K562 (cell line): ENCODE measurements at regions not wholly inside any gene's neighbourhood (a gene's known extent, or its start where the extent isn't known, plus 50 kb on each side); places are given as distances from the start of the nearest gene placed in this dataset.

Experiments used
- ATAC-seq: fragments of 200-7000 bp; cut with Tn5 transposase; 3 replicates; pipeline ENCODE4 v1.9.1; 2020; ENCODE audit warnings: moderate library complexity
- BruUV-seq: library from RNA; stranded (reverse); fragments of 400-500 nt; replicated peaks from 2 replicates; lab custom pipeline; 2021; lab: Mats Ljungman, UMichigan
- CTCF ChIA-PET: fragments of 300-600 bp; formaldehyde crosslinking; extraction: SDS; loops from one replicate; lab custom pipeline; 2021; ENCODE audit warnings: low intra/inter-chr PET ratio; lab: Yijun Ruan, JAX
- POLR2A ChIA-PET: fragments of 300-600, 350-650 bp; sonication (Branson Sonifier 250); formaldehyde crosslinking; extraction: SDS; loops from one replicate; lab custom pipeline; 2021; ENCODE audit warnings: antibody characterized with exemption, inconsistent platforms; lab: Yijun Ruan, JAX
- DNase-seq, 4 experiments: peaks; one replicate each; pipeline versions ENCODE4 v3.0.0 to v3.0.0-alpha.2; 2011 to 2018; ENCODE audit warnings: low spot score in 3 of 4, mixed read lengths in 3 of 4; ENCODE audit errors: extremely low read depth in 1 of 4
- FAIRE-seq: peaks from 2 replicates; lab custom pipeline; 2011; peaks lifted over from hg19 to GRCh38; lab: Jason Lieb, UNC
- H2AFZ ChIP-seq: 2 replicates; pipeline ENCODE4 v1.6.0; 2011; ENCODE audit warnings: low read depth, low read length, control low read depth, inconsistent platforms
- H3K27ac ChIP-seq: fragments of 200-600 bp; 3 replicates; pipeline ENCODE4 v1.8.0; 2011; ENCODE audit warnings: low read depth, mild to moderate bottlenecking, control low read depth, inconsistent platforms, low read length, moderate library complexity, mixed read lengths; ENCODE audit errors: extremely low read depth
- H3K27me3 ChIP-seq, 2 experiments: fragments of 300-600 bp in 1 of 2; 2 replicates in 1 of 2; 3 replicates in 1 of 2; pipeline versions ENCODE4 v1.6.0 to v1.8.0; 2011; ENCODE audit warnings: inconsistent platforms in 2 of 2, low read length in 2 of 2, mild to moderate bottlenecking in 1 of 2, mixed read lengths in 1 of 2, moderate library complexity in 1 of 2; ENCODE audit not compliant: control insufficient read depth in 2 of 2, insufficient read depth in 2 of 2
- H3K36me3 ChIP-seq: fragments of 300-600 bp; 3 replicates; pipeline ENCODE4 v1.8.0; 2011; ENCODE audit warnings: mild to moderate bottlenecking, low read length, inconsistent platforms; ENCODE audit not compliant: control insufficient read depth, insufficient read depth
- H3K4me1 ChIP-seq, 2 experiments: fragments of 200-600 bp in 1 of 2; replicated peaks in 1 of 2; 2 replicates in 1 of 2; 3 replicates in 1 of 2; pipeline versions ENCODE4 v1.5.1 to v1.8.0; 2011; ENCODE audit warnings: inconsistent platforms in 2 of 2, low read length in 2 of 2, mild to moderate bottlenecking in 1 of 2, mixed read lengths in 1 of 2, moderate library complexity in 1 of 2; ENCODE audit not compliant: control insufficient read depth in 2 of 2, insufficient read depth in 2 of 2
- H3K4me2 ChIP-seq: 2 replicates; pipeline ENCODE4 v1.6.1; 2011; ENCODE audit warnings: low read length, control low read depth, inconsistent platforms, mixed read lengths; ENCODE audit not compliant: insufficient read depth
- H3K4me3 ChIP-seq: fragments of 200-600 bp; sonication (generic), shearing (Covaris generic); 2 replicates; pipeline ENCODE4 v1.5.1; 2016; ENCODE audit warnings: control low read depth, inconsistent platforms
- H3K79me2 ChIP-seq: fragments of 200-600 bp; 3 replicates; pipeline ENCODE4 v1.8.0; 2011; ENCODE audit warnings: low read length, inconsistent platforms; ENCODE audit not compliant: control insufficient read depth, insufficient read depth
- H3K9ac ChIP-seq, 2 experiments: 2 replicates each; pipeline versions ENCODE4 v1.6.0 to v1.6.1; 2011; ENCODE audit warnings: low read depth in 2 of 2, low read length in 2 of 2, control low read depth in 1 of 2, inconsistent platforms in 1 of 2, mild to moderate bottlenecking in 1 of 2, mixed read lengths in 1 of 2; ENCODE audit not compliant: insufficient read depth in 1 of 2
- H3K9me1 ChIP-seq: one replicate; pipeline ENCODE4 v1.6.0; 2011; ENCODE audit warnings: inconsistent platforms, mild to moderate bottlenecking, low read length, moderate library complexity; ENCODE audit not compliant: control insufficient read depth, insufficient read depth
- H3K9me3 ChIP-seq: replicated peaks from 2 replicates; pipeline ENCODE4 v1.5.1; 2011; ENCODE audit warnings: low read depth, low read length, inconsistent platforms; ENCODE audit not compliant: control insufficient read depth, insufficient read depth
- H4K20me1 ChIP-seq: replicated peaks from 2 replicates; pipeline ENCODE4 v1.6.1; 2011; ENCODE audit warnings: low read length, inconsistent platforms, mixed read lengths; ENCODE audit not compliant: control insufficient read depth, insufficient read depth
- BACH1 ChIP-seq: fragments of 200-800 bp; sonication (Bioruptor generic); IDR thresholded peaks from 2 replicates; pipeline ENCODE4 v1.6.1; 2016; ENCODE audit warnings: missing genetic modification characterization, missing compliant biosample characterization
- BDP1 ChIP-seq: IDR thresholded peaks from 3 replicates; pipeline ENCODE4 v1.6.1; 2011; ENCODE audit not compliant: insufficient read length, insufficient read depth
- GATAD2B ChIP-seq: fragments of 450-650 bp; IDR thresholded peaks from 2 replicates; pipeline ENCODE4 v1.6.1; 2017; ENCODE audit warnings: mild to moderate bottlenecking, borderline replicate concordance
- NCOA1 ChIP-seq: fragments of 450-650 bp; IDR thresholded peaks from 2 replicates; pipeline ENCODE4 v1.6.1; 2016; ENCODE audit warnings: low read depth
- NFATC3 ChIP-seq: fragments of 450-650 bp; IDR thresholded peaks from 2 replicates; pipeline ENCODE4 v1.6.1; 2017; ENCODE audit warnings: mild to moderate bottlenecking
- THRAP3 ChIP-seq: fragments of 450-650 bp; IDR thresholded peaks from 2 replicates; pipeline ENCODE4 v1.6.1; 2016; ENCODE audit warnings: mild to moderate bottlenecking, inconsistent platforms, borderline replicate concordance
- ZBED1 ChIP-seq: IDR thresholded peaks from 2 replicates; pipeline ENCODE4 v1.6.1; 2014
- ZNF324 ChIP-seq: fragments of 250-450 bp; sonication (Bioruptor Pico); IDR thresholded peaks from 2 replicates; pipeline ENCODE4 v1.4.0; 2020; ENCODE audit warnings: mild to moderate bottlenecking
- ZSCAN29 ChIP-seq: fragments of 450-650 bp; IDR thresholded peaks from 2 replicates; pipeline ENCODE4 v1.6.1; 2017
- WGBS: fragments of 100-300 bp; shearing (Covaris generic); methylation state at CpG from one replicate; pipeline ENCODE4 v1.1.6; 2016; ENCODE audit warnings: low coverage, mixed read lengths; ENCODE audit not compliant: insufficient coverage; ENCODE audit errors: missing lambda C conversion rate; 5-methylcytosine and 5-hydroxymethylcytosine counted together
- in situ Hi-C: fragments of 300-500 bp; cut with MboI; formaldehyde crosslinking; loops from 4 replicates; pipeline ENCODE4 v1.15.0; 2018; ENCODE audit warnings: inconsistent platforms, mixed read lengths
- intact Hi-C: fragments of 100-400 bp; cut with micrococcal nuclease; formaldehyde crosslinking; loops from 2 replicates; pipeline ENCODE4 v1.14.2; 2022
- TF ChIP-seq, protein P1 (sequence below): fragments of 200-800 bp; sonication (Bioruptor generic); IDR thresholded peaks from 2 replicates; pipeline ENCODE4 v1.6.1; 2017; ENCODE audit warnings: missing genetic modification characterization, missing compliant biosample characterization
- TF ChIP-seq, protein P2 (sequence below): fragments of 250-450 bp; sonication (Bioruptor Pico); IDR thresholded peaks from 2 replicates; pipeline ENCODE4 v1.8.0; 2021; ENCODE audit warnings: moderate library complexity, mild to moderate bottlenecking, inconsistent platforms

DNA sequence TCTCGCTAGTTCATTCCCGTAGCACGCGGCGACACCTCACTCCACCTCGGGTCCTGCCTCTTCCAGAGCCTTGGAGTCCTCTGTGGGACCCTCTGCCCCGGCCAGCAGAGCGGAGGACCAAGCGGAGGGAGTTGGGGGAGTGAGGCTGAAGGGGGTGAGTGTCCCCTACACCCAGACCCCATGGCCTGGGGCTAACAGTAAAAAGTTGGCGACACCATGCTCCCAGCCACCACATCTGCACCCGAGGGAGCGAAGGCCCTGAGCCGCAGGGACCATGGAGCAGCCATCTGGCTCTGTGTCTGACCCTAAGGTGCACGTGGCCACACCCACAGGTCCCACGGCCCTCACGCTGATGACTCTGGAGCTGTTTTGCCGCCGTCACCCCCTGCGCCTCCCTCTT, 293.8 kb downstream of the BRD1 start:
- intact Hi-C loops (no loop called here), in situ Hi-C loops (no loop called here)
- H2AFZ ChIP-seq, result no peak overlapping the region
- no peak overlapping the region for H3K4me3 ChIP-seq
- FAIRE-seq (no peak), ATAC-seq (no peak), DNase-seq (no peak)
- POLR2A ChIA-PET, result interaction anchor here (0.6 kb wide), 1 partner anchor 124 kb away, joined by 3 read pairs; no protein-coding TSS in a partner anchor
- peaks cover 4% of the 10 kb centered on the region; the same call in 1 of the 2 replicates for H4K20me1 ChIP-seq
- no peaks in the 10 kb centered on the region for H3K9me3 ChIP-seq
- H3K27me3 ChIP-seq, result no peaks in the 10 kb centered on the region
- peaks cover 0 to 1% of the 10 kb centered on the region in 2 experiments; a peak in 2 of 5 replicates for H3K4me1 ChIP-seq
- H3K4me2 ChIP-seq, result no peak overlapping the region
- WGBS, result 82% methylated on average over 11 of the region's 19 CpGs
- peaks cover 13% of the 10 kb centered on the region; the same call in 1 of the 3 replicates for H3K36me3 ChIP-seq
- CTCF ChIA-PET, result no interaction called here
- H3K79me2 ChIP-seq, result no peaks in the 10 kb centered on the region; the same call in 2 of the 3 replicates
- H3K9ac ChIP-seq, result no peak overlapping the region
- TF ChIP-seq ZBED1 (no peak), GATAD2B (no peak), THRAP3 (no peak), BDP1 (no peak), BACH1 (tag) (no peak), NCOA1 (no peak), ZNF324 (no peak), NFATC3 (no peak), ZSCAN29 (no peak)
- TF ChIP-seq, protein P1, sequence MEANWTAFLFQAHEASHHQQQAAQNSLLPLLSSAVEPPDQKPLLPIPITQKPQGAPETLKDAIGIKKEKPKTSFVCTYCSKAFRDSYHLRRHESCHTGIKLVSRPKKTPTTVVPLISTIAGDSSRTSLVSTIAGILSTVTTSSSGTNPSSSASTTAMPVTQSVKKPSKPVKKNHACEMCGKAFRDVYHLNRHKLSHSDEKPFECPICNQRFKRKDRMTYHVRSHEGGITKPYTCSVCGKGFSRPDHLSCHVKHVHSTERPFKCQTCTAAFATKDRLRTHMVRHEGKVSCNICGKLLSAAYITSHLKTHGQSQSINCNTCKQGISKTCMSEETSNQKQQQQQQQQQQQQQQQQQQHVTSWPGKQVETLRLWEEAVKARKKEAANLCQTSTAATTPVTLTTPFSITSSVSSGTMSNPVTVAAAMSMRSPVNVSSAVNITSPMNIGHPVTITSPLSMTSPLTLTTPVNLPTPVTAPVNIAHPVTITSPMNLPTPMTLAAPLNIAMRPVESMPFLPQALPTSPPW, result no peak
- TF ChIP-seq, protein P2, sequence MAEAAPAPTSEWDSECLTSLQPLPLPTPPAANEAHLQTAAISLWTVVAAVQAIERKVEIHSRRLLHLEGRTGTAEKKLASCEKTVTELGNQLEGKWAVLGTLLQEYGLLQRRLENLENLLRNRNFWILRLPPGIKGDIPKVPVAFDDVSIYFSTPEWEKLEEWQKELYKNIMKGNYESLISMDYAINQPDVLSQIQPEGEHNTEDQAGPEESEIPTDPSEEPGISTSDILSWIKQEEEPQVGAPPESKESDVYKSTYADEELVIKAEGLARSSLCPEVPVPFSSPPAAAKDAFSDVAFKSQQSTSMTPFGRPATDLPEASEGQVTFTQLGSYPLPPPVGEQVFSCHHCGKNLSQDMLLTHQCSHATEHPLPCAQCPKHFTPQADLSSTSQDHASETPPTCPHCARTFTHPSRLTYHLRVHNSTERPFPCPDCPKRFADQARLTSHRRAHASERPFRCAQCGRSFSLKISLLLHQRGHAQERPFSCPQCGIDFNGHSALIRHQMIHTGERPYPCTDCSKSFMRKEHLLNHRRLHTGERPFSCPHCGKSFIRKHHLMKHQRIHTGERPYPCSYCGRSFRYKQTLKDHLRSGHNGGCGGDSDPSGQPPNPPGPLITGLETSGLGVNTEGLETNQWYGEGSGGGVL (CRISPR knock-in tag), result no peak
- no TSS peak for BruUV-seq
- H3K27ac ChIP-seq, result no peak overlapping the region
- peaks cover 3% of the 10 kb centered on the region for H3K9me1 ChIP-seq
